NCI-H2107 treated with DMSO at 0.1 percent for 48 hours (cell line): ENCODE measurements at regions not wholly inside any gene's neighbourhood (a gene's known extent, or its start where the extent isn't known, plus 50 kb on each side); places are given as distances from the start of the nearest gene placed in this dataset.

Source experiments
- DNase-seq: peaks from one replicate; lab custom pipeline; 2025; ENCODE audit not compliant: unreplicated experiment; lab: John Stamatoyannopoulos, UW

- no peak for DNase-seq
These were observed 1027.6 kb upstream of the PRKX start for GRCh38 chrX:4741024-4741423.

GRCh38 chrX:4735299-4735698 lies 1021.9 kb upstream of the PRKX start:
- DNase-seq, result no peak

DNA sequence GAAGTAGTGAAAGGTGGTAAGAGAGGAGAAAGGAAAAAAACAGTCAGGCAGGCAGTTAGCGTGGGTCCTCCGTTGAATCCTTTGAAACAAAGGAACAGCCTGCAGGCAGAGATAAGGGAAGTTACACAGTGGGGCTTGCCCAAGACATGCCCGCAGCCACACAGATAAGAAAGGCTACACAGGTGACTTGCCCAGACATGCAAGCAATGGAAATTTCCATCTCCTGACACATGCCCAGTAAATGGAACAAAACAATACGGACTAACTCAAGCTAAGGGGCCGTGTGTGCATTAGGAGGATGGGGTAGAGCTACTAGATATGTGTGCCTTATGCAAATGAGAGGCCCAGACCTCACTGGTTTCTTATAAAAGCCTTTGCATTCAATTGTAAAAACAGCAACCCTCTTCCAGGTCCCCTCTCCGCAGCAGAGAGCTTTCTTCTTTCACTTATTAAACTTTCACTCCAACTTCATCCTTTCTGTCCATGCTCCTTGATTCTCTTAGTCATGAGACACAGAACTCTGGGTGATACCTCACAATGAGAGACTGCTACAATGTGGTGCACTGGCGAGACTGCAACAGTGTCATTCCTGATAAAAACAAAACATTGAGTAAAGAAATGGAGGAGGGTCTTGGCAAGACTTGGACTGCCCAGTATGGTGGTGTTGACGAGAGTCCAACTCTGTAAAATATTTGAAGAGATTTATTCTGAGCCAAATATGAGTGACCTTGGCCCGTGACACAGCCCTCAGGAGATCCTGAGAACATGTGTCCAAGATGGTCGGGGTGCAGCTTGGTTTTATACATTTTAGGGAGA lies 997.4 kb upstream of the PRKX start:
- no peak for DNase-seq

DNA sequence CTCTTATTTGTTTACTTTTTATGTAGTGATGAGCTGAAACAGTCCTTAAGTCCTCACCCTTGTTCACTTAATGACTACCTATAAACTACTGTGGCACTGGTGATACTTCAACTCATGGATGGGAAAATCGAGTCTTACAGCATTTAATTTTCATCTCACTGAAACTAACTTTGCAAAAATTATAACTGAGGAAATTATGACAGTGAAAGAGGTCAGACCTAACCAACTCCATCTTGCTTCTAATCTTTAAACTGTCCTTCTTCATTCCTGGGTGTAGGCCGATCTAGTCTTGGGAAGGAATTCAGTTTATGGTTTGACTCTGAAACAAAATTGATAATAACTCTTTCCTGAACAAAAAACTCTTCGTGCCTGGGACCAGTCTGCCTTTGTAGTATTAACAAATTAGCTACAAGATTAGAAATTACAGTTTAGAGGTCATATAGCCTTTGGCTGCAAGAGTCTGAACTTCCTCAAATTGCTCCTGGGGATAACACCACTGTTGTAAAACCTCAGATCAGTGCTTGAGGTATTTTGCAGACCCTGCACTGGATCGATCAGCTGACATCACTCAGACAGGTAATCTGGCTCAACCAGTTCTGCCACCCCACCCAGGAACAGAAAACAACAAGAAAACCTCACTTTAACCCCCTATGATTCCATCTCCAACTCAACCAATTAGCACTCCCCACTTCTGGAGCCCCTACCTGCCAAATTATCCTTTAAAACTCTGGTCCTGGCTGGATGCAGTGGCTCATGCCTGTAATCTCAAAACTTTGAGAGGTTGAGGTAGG lies 995.7 kb upstream of the PRKX start:
- no peak for DNase-seq

DNA sequence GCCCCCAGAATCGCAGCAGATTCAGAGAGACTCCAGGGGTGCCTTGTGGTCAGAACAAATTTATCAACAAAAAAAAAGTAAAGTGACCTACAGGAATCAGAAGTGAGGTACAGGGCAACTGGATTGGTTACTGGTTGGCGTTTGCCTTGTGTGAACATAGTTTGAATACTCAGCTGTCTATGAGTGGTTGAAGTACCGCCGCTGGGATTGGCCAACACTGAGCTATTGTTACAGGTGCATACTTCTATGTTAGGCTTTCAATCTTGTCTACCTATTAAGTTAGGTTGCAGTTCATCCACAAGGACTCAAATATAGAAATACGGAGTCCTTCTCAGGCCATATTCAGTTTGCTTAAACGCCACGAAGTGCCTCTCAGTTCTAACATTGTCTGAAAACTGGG lies 993.5 kb upstream of the PRKX start:
- DNase-seq, result no peak

GRCh38 chrX:4690521-4690920 lies 977.1 kb upstream of the PRKX start:
- DNase-seq, result no peak

- no peak for DNase-seq
These were observed 969.2 kb upstream of the PRKX start for GRCh38 chrX:4682636-4683035.

DNA sequence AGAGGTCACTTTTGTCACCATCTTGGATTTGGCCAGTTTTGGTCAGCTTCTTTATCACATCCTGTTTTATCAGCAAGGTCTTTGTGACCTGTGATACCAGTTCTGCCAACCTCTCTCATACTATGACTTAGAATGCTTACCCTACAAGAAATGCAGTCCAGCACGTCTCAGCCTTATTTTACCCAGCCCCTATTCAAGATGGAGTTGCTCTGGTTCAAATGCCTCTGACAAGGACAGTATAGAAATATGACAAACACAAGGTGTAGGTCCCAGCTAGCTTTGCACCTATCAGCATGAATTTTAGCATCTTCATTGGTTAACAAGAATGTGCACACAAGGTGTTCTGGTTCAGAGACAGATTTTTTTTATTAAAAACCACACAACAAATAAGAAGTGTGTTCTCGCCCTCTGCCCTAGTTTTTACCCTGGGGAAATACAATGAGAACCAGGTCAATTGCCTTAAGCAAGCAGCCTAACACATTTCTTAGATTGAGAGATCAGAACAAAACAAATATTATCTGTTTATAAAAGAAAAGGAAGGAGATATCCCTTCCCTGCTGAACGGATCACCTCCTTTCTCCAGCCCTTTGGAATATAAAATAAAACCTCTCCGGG lies 962.3 kb upstream of the PRKX start:
- DNase-seq, result no peak

DNA sequence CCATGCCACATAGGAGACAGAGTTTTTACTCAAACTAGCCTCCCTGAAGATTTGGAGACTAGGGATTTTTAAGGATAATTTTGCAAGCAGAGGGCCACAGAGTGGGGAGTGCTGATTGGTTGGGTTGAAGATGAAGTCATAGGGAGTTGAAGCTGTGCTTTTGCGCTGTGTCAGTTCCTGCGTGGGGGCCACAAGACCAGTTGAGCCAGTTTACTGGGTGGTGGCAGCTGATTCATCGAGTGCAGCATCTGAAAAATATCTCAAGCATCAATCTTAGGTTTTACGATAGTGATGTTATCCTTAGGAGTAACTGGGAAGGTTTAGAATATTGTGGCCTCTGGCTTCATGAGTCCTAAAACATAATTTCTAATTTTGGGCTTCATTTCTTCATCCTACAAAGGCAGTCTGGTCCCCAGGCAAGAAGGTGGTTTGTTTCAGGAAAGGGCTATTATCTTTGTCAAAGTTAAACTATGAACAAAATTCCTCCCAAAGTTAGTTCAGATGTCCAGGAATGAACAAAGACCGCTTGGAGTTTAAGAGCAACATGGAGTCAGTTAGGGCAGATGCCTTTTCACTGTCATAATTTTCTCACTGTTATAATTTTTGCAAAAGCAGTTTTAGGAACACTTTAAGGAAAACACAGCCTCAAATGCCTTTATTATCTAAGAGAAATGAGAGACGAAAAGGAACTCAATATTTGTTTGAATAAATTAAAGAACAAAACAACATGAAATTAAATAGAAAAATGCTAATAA lies 960.8 kb upstream of the PRKX start:
- DNase-seq, result no peak

DNA sequence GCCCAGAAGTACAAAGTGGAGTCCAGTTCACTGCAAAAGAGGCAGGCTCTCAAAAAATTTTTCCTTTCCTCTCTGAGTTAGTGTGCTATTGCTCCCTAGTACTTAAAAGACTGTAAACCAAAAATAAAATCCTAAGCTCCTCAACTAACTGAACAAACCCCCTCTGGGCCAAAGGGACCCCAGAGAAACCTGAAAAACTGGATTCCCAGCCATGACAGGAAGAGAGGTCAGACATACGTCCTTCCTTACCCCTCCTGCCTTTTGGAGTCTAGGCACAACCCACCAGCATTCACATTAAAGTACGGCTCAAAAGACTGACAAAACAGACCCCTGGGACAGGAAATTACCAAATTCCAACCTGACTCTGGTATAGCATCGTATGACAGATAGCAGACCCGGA lies 957.9 kb upstream of the PRKX start:
- no peak for DNase-seq

DNA sequence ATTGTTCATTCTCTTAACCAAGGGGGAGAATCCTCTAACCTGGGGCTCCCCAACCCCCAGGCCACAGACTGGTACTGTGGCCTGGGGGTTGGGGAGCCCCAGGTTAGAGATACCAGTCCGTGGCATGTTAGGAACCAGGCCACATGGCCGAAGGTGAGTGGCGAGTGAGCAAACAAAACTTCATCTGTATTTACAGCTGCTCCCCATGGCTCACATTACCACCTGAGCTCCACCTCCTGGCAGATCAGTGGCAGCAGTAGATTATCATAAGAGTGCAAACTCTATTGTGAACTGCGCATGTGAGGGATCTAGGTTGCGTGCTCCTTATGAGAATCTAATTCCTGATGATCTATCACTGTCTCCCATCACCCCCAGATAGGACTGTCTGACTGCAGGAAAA lies 957.2 kb upstream of the PRKX start:
- DNase-seq, result no peak

DNA sequence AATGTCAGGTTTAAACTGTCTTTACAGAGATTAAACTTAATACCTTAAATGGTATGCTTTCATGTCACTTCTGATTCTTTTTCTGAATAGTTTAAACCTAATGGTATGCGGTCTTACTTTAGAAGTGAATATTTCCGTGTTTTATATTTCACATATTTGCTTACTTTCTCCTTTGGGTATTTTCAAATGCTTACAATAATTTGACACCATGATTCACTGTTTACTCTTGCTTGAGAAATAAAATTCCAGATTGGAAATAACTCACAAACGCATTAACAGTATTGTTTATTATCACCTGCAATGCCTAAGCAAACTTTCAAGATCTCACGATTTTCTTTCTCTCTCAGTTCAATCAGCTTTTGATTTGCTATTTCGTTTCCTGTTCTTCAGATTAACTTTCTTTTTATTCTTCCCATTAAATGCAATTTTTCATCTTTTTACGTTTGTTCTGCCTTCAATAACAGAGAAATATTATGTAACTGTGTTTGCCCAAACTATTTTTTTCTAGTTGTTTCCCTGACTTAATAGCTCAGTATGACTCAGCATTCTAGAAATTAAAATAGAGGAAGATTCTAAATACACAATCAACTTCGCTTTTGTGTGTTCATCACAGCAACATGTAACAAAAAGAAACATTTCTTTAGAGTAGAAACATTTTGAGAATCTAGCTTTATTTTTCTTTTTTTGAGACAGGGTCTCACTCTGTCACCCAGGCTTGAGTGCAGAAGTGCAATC lies 955.5 kb upstream of the PRKX start:
- no peak for DNase-seq

DNA sequence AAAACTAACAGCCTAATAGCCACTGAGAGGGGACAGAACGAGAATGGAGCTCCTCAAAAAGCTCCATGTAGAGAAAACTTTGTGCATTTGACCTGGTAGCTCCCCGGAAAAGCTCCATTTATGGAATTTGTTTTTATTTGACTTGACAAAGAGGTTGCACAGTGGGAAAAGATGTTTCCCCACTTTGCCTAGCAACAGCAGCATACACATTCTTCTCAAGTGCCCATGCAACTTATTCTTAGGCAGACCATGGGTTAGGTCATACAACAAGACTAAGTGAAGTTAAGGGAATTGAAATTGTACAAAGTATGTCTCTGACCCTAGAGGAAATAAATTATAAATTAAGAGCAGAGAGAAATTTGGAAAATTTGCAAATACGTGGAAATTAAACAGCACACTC lies 949.6 kb upstream of the PRKX start:
- no peak for DNase-seq

- no peak for DNase-seq
These were observed 948.3 kb upstream of the PRKX start for GRCh38 chrX:4661771-4662170.

DNA sequence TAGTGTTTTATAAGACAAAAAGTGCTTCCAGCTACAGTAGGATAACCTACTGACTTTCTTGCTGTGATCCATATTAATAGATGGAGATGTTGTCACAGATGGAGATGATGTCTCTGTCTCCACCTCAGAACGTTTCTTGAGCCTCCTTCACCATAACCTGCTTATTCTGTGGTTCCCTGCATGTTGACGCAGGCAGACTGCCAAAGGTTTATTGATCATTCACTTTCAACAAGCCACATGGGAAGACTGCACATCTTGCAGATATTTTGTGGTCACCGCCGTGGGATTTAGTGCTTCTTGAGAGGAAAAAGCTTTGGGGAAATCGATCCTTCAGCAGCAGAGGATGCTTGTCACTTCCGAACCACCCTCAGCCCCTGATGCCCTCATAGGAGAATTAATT lies 943.0 kb upstream of the PRKX start:
- no peak for DNase-seq

DNA sequence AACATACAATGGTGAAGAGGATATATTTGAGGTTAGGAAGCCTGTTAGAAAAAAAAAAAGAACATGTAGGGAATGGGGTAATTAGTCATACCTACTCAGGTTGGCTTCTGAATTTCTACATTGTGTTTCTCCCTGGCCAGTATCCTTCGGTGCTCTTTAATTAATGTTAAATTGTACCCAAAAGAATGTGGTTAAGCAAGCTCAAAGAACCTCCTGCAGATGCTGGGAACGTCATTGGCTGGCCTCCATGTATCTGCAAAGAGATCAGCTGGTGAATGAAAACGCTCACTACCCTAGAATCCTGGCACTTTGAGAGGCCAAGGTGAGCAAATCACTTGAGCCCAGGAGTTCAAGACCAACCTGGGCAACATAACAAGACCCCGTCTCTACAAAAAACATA lies 942.3 kb upstream of the PRKX start:
- no peak for DNase-seq

DNA sequence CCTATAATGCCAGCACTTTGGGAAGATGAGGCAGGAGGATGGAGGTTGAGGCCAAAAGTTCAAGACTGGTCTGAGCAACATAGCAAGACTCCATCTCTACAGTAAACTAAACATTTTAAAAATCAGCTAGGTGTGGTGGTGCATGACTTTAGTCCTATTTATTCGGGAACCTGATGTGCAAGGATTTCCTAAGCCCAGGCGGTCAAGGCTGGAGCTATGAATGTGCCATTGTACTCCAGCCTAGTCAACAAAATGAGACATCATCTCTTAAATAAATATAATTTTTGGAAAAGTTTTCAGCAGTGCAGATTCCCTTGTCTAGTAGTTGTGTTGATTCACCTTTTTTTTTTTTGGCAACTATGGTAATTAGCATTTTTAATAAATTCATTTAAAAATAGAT lies 928.7 kb upstream of the PRKX start:
- no peak for DNase-seq

GRCh38 chrX:4638036-4638435 lies 924.6 kb upstream of the PRKX start:
- DNase-seq, result no peak

GRCh38 chrX:4627414-4627813 lies 914.0 kb upstream of the PRKX start:
- DNase-seq, result no peak

DNA sequence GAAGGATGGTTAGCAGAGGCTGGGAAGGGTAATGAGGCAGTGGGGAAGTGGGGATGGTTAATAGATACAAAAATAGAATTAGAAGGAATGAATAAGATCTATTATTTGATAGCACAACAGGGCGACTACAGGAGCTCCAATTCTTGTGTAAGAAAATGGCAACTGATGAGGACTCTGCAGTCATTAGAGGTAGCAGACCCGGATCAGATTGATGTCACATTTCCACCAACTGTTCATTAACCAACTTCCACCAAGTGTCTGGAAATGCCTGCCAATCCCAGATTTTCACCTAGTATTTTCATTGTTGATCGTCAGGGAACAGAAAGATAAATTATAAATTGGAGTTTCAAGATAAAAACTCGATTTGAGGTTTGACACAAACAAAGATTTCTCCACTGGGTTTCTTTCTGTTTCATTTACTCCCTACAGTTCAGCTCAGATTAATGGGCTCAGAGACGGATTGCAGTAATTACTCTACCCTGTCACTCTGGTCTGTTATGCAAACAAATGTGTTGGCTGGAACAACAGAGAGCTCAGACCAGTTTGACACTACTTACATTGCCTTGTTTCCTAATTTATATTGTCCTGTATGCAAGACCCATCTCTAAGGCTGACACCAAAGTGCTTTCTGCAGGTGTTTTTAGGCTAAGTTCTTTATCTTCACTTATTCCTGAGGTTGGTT lies 909.2 kb upstream of the PRKX start:
- no peak for DNase-seq
